ENCODE measurements at regions not wholly inside any gene's neighbourhood (a gene's known extent, or its start where the extent isn't known, plus 50 kb on each side); places are given as distances from the start of the nearest gene placed in this dataset.

GRCh38 chr7:51634538-51634937 lies 317.9 kb upstream of the COBL start:
- no peak overlapping the region for H3K4me2 ChIP-seq
- H3K4me1 ChIP-seq, result peaks cover 16% of the 10 kb centered on the region
- H3K9ac ChIP-seq, result no peak overlapping the region
- no peaks in the 10 kb centered on the region for H3K27me3 ChIP-seq
- H4K20me1 ChIP-seq, result no peaks in the 10 kb centered on the region
- no peaks in the 10 kb centered on the region for H3K36me3 ChIP-seq
- H3K4me3 ChIP-seq, result no peak overlapping the region
- no peak for TF ChIP-seq Cebpa-rat (IDR thresholded peaks at IDR 0.05)
- no peaks in the 10 kb centered on the region; the same call in 1 of the 2 replicates for H3K9me3 ChIP-seq
- no peak overlapping the region for H3K27ac ChIP-seq

- Histone ChIP-seq H3K4me1 (peaks cover 16% of the 10 kb centered on the region), H3K27ac (no peak overlapping the region), H3K4me2 (no peak overlapping the region), H4K20me1 (no peaks in the 10 kb centered on the region), H3K4me3 (no peak overlapping the region), H3K9ac (no peak overlapping the region), H3K36me3 (no peaks in the 10 kb centered on the region), H3K9me3 (no peaks in the 10 kb centered on the region; the same call in 1 of the 2 replicates), H3K27me3 (no peaks in the 10 kb centered on the region)
- no peak for TF ChIP-seq Cebpa-rat (IDR thresholded peaks at IDR 0.05)
These were observed 317.4 kb upstream of the COBL start for GRCh38 chr7:51634025-51634424.

- no peak for TF ChIP-seq Cebpa-rat (IDR thresholded peaks at IDR 0.05)
- H3K4me3 ChIP-seq, result no peak overlapping the region
- H3K36me3 ChIP-seq, result no peaks in the 10 kb centered on the region
- no peaks in the 10 kb centered on the region for H3K27me3 ChIP-seq
- H3K4me2 ChIP-seq, result no peak overlapping the region
- H4K20me1 ChIP-seq, result no peaks in the 10 kb centered on the region
- H3K27ac ChIP-seq, result no peak overlapping the region
- H3K9ac ChIP-seq, result no peak overlapping the region
- peaks cover 16% of the 10 kb centered on the region for H3K4me1 ChIP-seq
- H3K9me3 ChIP-seq, result no peaks in the 10 kb centered on the region; the same call in 1 of the 2 replicates
These were observed 317.0 kb upstream of the COBL start for GRCh38 chr7:51633596-51633995.

GRCh38 chr7:51633006-51633405 lies 316.4 kb upstream of the COBL start:
- no peak for TF ChIP-seq Cebpa-rat (IDR thresholded peaks at IDR 0.05)
- H3K36me3 ChIP-seq, result no peaks in the 10 kb centered on the region
- H3K27ac ChIP-seq, result no peak overlapping the region
- no peak overlapping the region for H3K9ac ChIP-seq
- no peaks in the 10 kb centered on the region for H4K20me1 ChIP-seq
- H3K4me1 ChIP-seq, result peaks cover 16% of the 10 kb centered on the region
- H3K9me3 ChIP-seq, result no peaks in the 10 kb centered on the region; the same call in 1 of the 2 replicates
- no peaks in the 10 kb centered on the region for H3K27me3 ChIP-seq
- no peak overlapping the region for H3K4me3 ChIP-seq
- H3K4me2 ChIP-seq, result no peak overlapping the region

GRCh38 chr7:51630933-51631332 lies 314.3 kb upstream of the COBL start:
- Histone ChIP-seq H3K4me3 (no peak overlapping the region), H3K27ac (no peak overlapping the region), H3K4me2 (no peak overlapping the region), H3K36me3 (no peaks in the 10 kb centered on the region), H4K20me1 (no peaks in the 10 kb centered on the region), H3K4me1 (peaks cover 14% of the 10 kb centered on the region), H3K27me3 (no peaks in the 10 kb centered on the region), H3K9ac (no peak overlapping the region), H3K9me3 (no peaks in the 10 kb centered on the region; the same call in 1 of the 2 replicates)
- TF ChIP-seq Cebpa-rat (IDR thresholded peaks at IDR 0.05), result no peak

- H3K27ac ChIP-seq, result no peak overlapping the region
- no peak for TF ChIP-seq Cebpa-rat (IDR thresholded peaks at IDR 0.05)
- no peaks in the 10 kb centered on the region for H4K20me1 ChIP-seq
- no peak overlapping the region for H3K4me3 ChIP-seq
- no peak overlapping the region for H3K9ac ChIP-seq
- H3K27me3 ChIP-seq, result no peaks in the 10 kb centered on the region
- H3K9me3 ChIP-seq, result no peaks in the 10 kb centered on the region; the same call in 1 of the 2 replicates
- H3K36me3 ChIP-seq, result no peaks in the 10 kb centered on the region
- H3K4me1 ChIP-seq, result no peaks in the 10 kb centered on the region
- no peak overlapping the region for H3K4me2 ChIP-seq
These were observed 312.6 kb upstream of the COBL start for GRCh38 chr7:51629206-51629605.

GRCh38 chr7:51621956-51622355 lies 305.3 kb upstream of the COBL start:
- no peak overlapping the region for H3K27ac ChIP-seq
- H3K4me1 ChIP-seq, result no peaks in the 10 kb centered on the region
- H3K27me3 ChIP-seq, result no peaks in the 10 kb centered on the region
- no peak overlapping the region for H3K4me2 ChIP-seq
- no peak for TF ChIP-seq Cebpa-rat (IDR thresholded peaks at IDR 0.05)
- H3K4me3 ChIP-seq, result no peak overlapping the region
- no peaks in the 10 kb centered on the region for H4K20me1 ChIP-seq
- H3K9me3 ChIP-seq, result peaks cover 18% of the 10 kb centered on the region
- H3K36me3 ChIP-seq, result no peaks in the 10 kb centered on the region
- no peak overlapping the region for H3K9ac ChIP-seq

- no peak overlapping the region for H3K9ac ChIP-seq
- no peak overlapping the region for H3K4me2 ChIP-seq
- H4K20me1 ChIP-seq, result no peaks in the 10 kb centered on the region
- no peak for TF ChIP-seq Cebpa-rat (IDR thresholded peaks at IDR 0.05)
- no peak overlapping the region for H3K4me3 ChIP-seq
- H3K36me3 ChIP-seq, result no peaks in the 10 kb centered on the region
- H3K9me3 ChIP-seq, result peaks cover 18% of the 10 kb centered on the region
- no peak overlapping the region for H3K27ac ChIP-seq
- H3K4me1 ChIP-seq, result no peaks in the 10 kb centered on the region
- H3K27me3 ChIP-seq, result no peaks in the 10 kb centered on the region
These were observed 304.1 kb upstream of the COBL start for GRCh38 chr7:51620706-51621105.

GRCh38 chr7:51619880-51620279 lies 303.3 kb upstream of the COBL start:
- Histone ChIP-seq H3K27ac (no peak overlapping the region), H3K36me3 (no peaks in the 10 kb centered on the region), H3K4me3 (no peak overlapping the region), H3K27me3 (no peaks in the 10 kb centered on the region), H4K20me1 (no peaks in the 10 kb centered on the region), H3K4me1 (no peaks in the 10 kb centered on the region), H3K4me2 (no peak overlapping the region), H3K9me3 (peaks cover 18% of the 10 kb centered on the region), H3K9ac (no peak overlapping the region)
- TF ChIP-seq Cebpa-rat (IDR thresholded peaks at IDR 0.05), result no peak

- no peak overlapping the region for H3K4me2 ChIP-seq
- no peaks in the 10 kb centered on the region for H4K20me1 ChIP-seq
- no peaks in the 10 kb centered on the region for H3K4me1 ChIP-seq
- peaks cover 5% of the 10 kb centered on the region for H3K9me3 ChIP-seq
- H3K27ac ChIP-seq, result no peak overlapping the region
- no peaks in the 10 kb centered on the region for H3K36me3 ChIP-seq
- no peak for TF ChIP-seq Cebpa-rat (IDR thresholded peaks at IDR 0.05)
- no peak overlapping the region for H3K9ac ChIP-seq
- H3K27me3 ChIP-seq, result no peaks in the 10 kb centered on the region
- no peak overlapping the region for H3K4me3 ChIP-seq
These were observed 301.1 kb upstream of the COBL start for GRCh38 chr7:51617686-51618085.

GRCh38 chr7:51613911-51614357 lies 297.3 kb upstream of the COBL start:
- Histone ChIP-seq H3K27me3 (no peaks in the 10 kb centered on the region), H3K4me1 (no peaks in the 10 kb centered on the region), H3K27ac (no peak overlapping the region), H3K9ac (no peak overlapping the region), H4K20me1 (no peaks in the 10 kb centered on the region), H3K36me3 (no peaks in the 10 kb centered on the region), H3K4me2 (no peak overlapping the region), H3K4me3 (no peak overlapping the region), H3K9me3 (no peaks in the 10 kb centered on the region)
- TF ChIP-seq Cebpa-rat (IDR thresholded peaks at IDR 0.05), result no peak
